Occipital lobe (tissue), 1 donor: ENCODE measurements at regions not wholly inside any gene's neighbourhood (a gene's known extent, or its start where the extent isn't known, plus 50 kb on each side); places are given as distances from the start of the nearest gene placed in this dataset.
"Not testable (repeated sequence)": the region's sequence is repeated elsewhere in the genome, so short reads cannot be mapped to it uniquely, and the experiment has no call there.

Experiments
- DNase-seq: peaks from one replicate; lab custom pipeline; 2025; lab: John Stamatoyannopoulos, UW

- no peak for DNase-seq
Measured at GRCh38 chr2:114254875-114255274, 187.6 kb upstream of the DPP10 start.

- DNase-seq, result no peak
Measured at GRCh38 chr2:114259389-114259788, 183.1 kb upstream of the DPP10 start.

- DNase-seq, result no peak
Measured at GRCh38 chr2:114261366-114261765, 181.1 kb upstream of the DPP10 start.

- DNase-seq, result no peak
Measured at GRCh38 chr2:114265261-114265660, 177.2 kb upstream of the DPP10 start.

- DNase-seq, result no peak
Measured at GRCh38 chr2:114274957-114275356, 167.5 kb upstream of the DPP10 start.

GRCh38 chr2:114281188-114281587 lies 161.3 kb upstream of the DPP10 start:
- DNase-seq, result no peak

- no peak for DNase-seq
Measured at GRCh38 chr2:114283774-114284173, 158.7 kb upstream of the DPP10 start.

- no peak for DNase-seq
Measured at GRCh38 chr2:114286438-114286837, 156.0 kb upstream of the DPP10 start.

GRCh38 chr2:114293355-114293754 lies 149.1 kb upstream of the DPP10 start:
- DNase-seq, result no peak

- no peak for DNase-seq
Measured at GRCh38 chr2:114294741-114295140, 147.7 kb upstream of the DPP10 start.

GRCh38 chr2:114300351-114300750 lies 142.1 kb upstream of the DPP10 start:
- not testable (repeated sequence) for DNase-seq

- DNase-seq, result no peak
Measured at GRCh38 chr2:114316532-114317300, 125.7 kb upstream of the DPP10 start.

- no peak for DNase-seq
Measured at GRCh38 chr2:114330594-114330993, 111.8 kb upstream of the DPP10 start.

GRCh38 chr2:114331934-114332333 lies 110.5 kb upstream of the DPP10 start:
- no peak for DNase-seq

- no peak for DNase-seq
Measured at GRCh38 chr2:114345246-114345645, 97.2 kb upstream of the DPP10 start.

GRCh38 chr2:114346658-114347057 lies 95.8 kb upstream of the DPP10 start:
- no peak for DNase-seq

GRCh38 chr2:114350186-114350725 lies 92.2 kb upstream of the DPP10 start:
- DNase-seq, result no peak

- no peak for DNase-seq
Measured at GRCh38 chr2:114352988-114353387, 89.5 kb upstream of the DPP10 start.

GRCh38 chr2:114354199-114354598 lies 88.2 kb upstream of the DPP10 start:
- no peak for DNase-seq

GRCh38 chr2:114368705-114369104 lies 73.7 kb upstream of the DPP10 start:
- DNase-seq, result no peak

GRCh38 chr2:114371721-114372120 lies 70.7 kb upstream of the DPP10 start:
- DNase-seq, result not testable (repeated sequence)

- DNase-seq, result no peak
Measured at GRCh38 chr2:114373591-114373990, 68.8 kb upstream of the DPP10 start.

- no peak for DNase-seq
Measured at GRCh38 chr2:114384441-114384840, 58.0 kb upstream of the DPP10 start.
